Adrenal gland (tissue), 9 donors: ENCODE measurements at regions not wholly inside any gene's neighbourhood (a gene's known extent, or its start where the extent isn't known, plus 50 kb on each side); places are given as distances from the start of the nearest gene placed in this dataset.
"Not testable (repeated sequence)": the region's sequence is repeated elsewhere in the genome, so short reads cannot be mapped to it uniquely, and the experiment has no call there.

ENCODE experiments used
- DNase-seq, 7 donors: peaks; one replicate each; pipeline ENCODE4 v3.0.0-alpha.2; 2019 to 2020
- H3K27ac ChIP-seq, 5 donors: fragments of 200-600 bp; sonication (generic) in 4 of 5; 1 replicate in 3 of 5; 2 replicates in 2 of 5; pipeline versions ENCODE4 v1.5.1 to v1.8.0; 2016 to 2020; ENCODE audit warnings: mild to moderate bottlenecking in 1 of 5
- H3K27me3 ChIP-seq: fragments of 200-600 bp; 2 replicates; pipeline ENCODE4 v1.8.0; 2021
- H3K36me3 ChIP-seq, 2 donors: fragments of 200-600 bp; replicated peaks in 1 of 2; 1 replicate in 1 of 2; 2 replicates in 1 of 2; pipeline versions ENCODE4 v1.5.1 to v1.8.0; 2018 to 2022
- H3K4me1 ChIP-seq, 2 donors: fragments of 200-600 bp; replicated peaks in 1 of 2; 1 replicate in 1 of 2; 2 replicates in 1 of 2; pipeline versions ENCODE4 v1.5.1 to v1.8.0; 2018 to 2021
- H3K4me3 ChIP-seq, 4 donors: fragments of 200-600 bp; sonication (generic) in 3 of 4; one replicate each; pipeline ENCODE4 v1.5.1; 2016 to 2018
- H3K9me3 ChIP-seq, 3 donors: fragments of 200-600 bp; sonication (generic) in 1 of 3; replicated peaks in 1 of 3; 1 replicate in 2 of 3; 2 replicates in 1 of 3; pipeline versions ENCODE4 v1.5.1 to v1.8.0; 2016 to 2021
- POLR2A ChIP-seq, 2 donors: fragments of 450-650 bp; IDR thresholded peaks; one replicate each; pipeline ENCODE4 v1.6.1; 2017; ENCODE audit warnings: antibody characterized with exemption in 2 of 2, mild to moderate bottlenecking in 2 of 2, moderate library complexity in 1 of 2
- WGBS, 4 donors: extraction: QIAGEN DNeasy Blood & Tissue Kit in 2 of 4; methylation state at CpG; one replicate each; pipeline versions ENCODE4 v1.1.5 to v1.1.7; 2013 to 2017; 5-methylcytosine and 5-hydroxymethylcytosine counted together
- intact Hi-C, 2 donors: fragments of 100-400 bp; cut with DNase I; formaldehyde crosslinking; loops; one replicate each; pipeline versions ENCODE4 v1.14.1 to v1.15.0; 2022 to 2023
- TF ChIP-seq, protein P1 (sequence below), 6 experiments: fragments of 450-650 bp in 4 of 6; fragments of 200-600 bp in 2 of 6; sonication (generic) in 1 of 6; IDR thresholded peaks; 1 replicate in 5 of 6; 2 replicates in 1 of 6; pipeline versions ENCODE4 v1.5.1 to v1.8.0; 2016 to 2021; ENCODE audit warnings: antibody characterized with exemption in 6 of 6, mild to moderate bottlenecking in 2 of 6, moderate library complexity in 1 of 6
- donor health status: healthy with polysubstance abuse.
- donor health status: Bipolar disorder and iron deficiency.
- donor health status: DM: yes; HTN: yes; CAD: no.
- donor health status: DM: no; HTN: no; CAD: no.
- donor health status: DM: no; HTN: no; CAD: no.

DNA sequence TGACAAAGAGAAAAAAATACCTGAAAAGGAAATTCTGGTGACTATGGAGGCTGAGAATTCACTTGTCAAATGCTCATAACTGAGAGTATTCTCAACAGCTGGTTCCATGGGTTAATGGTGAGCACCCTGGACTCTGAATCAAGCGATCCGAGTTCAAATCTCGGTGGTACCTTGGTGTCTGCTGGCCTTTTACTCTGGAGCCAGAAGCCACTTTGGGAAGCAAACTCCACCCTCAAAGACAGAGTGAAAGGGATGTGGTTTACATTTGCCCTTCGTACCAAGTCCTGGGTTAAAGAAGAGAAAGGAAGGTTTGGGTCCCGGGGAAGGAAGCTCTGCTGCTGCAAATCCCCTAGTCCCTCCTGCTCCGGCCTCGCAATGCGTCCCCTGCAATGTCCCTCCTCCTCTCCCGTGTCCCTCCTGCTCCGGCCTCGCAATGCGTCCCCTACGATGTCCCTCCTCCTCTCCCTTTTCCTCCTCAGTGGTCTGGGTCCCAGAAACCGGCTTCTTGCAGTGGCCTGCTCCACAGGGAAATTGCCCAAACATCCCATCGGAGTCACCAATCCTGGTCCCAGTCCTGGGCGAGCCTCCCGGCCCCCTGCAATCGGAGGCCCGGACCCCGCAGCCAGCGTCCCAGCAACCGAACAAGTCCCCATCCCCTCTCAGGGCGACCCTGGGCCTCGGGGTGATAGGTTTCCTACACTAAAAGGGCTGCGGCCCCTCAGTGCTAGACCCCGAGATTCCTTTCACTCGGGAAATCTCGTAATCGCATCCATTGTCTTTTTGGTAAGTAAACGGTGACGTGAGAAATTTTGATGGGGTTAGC lies 129.4 kb downstream of the PPIAL4G start:
- no peaks in the 10 kb centered on the region for H3K4me1 ChIP-seq
- H3K36me3 ChIP-seq, result no peaks in the 10 kb centered on the region
- H3K27me3 ChIP-seq, result peaks cover 66% of the 10 kb centered on the region
- intact Hi-C loops, result no loop called here
- H3K4me3 ChIP-seq, result no peak overlapping the region
- DNase-seq, result no peak
- no peaks in the 10 kb centered on the region for H3K9me3 ChIP-seq
- WGBS, 4 donors, result 29 to 33% (median 30%) methylated on average over 27 to 31 of the region's 31 CpGs
- no peak for TF ChIP-seq POLR2A (IDR thresholded peaks at IDR 0.05)
- TF ChIP-seq, protein P1, sequence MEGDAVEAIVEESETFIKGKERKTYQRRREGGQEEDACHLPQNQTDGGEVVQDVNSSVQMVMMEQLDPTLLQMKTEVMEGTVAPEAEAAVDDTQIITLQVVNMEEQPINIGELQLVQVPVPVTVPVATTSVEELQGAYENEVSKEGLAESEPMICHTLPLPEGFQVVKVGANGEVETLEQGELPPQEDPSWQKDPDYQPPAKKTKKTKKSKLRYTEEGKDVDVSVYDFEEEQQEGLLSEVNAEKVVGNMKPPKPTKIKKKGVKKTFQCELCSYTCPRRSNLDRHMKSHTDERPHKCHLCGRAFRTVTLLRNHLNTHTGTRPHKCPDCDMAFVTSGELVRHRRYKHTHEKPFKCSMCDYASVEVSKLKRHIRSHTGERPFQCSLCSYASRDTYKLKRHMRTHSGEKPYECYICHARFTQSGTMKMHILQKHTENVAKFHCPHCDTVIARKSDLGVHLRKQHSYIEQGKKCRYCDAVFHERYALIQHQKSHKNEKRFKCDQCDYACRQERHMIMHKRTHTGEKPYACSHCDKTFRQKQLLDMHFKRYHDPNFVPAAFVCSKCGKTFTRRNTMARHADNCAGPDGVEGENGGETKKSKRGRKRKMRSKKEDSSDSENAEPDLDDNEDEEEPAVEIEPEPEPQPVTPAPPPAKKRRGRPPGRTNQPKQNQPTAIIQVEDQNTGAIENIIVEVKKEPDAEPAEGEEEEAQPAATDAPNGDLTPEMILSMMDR (IDR thresholded peaks at IDR 0.05), result no peak
- no peak overlapping the region for H3K27ac ChIP-seq

DNA sequence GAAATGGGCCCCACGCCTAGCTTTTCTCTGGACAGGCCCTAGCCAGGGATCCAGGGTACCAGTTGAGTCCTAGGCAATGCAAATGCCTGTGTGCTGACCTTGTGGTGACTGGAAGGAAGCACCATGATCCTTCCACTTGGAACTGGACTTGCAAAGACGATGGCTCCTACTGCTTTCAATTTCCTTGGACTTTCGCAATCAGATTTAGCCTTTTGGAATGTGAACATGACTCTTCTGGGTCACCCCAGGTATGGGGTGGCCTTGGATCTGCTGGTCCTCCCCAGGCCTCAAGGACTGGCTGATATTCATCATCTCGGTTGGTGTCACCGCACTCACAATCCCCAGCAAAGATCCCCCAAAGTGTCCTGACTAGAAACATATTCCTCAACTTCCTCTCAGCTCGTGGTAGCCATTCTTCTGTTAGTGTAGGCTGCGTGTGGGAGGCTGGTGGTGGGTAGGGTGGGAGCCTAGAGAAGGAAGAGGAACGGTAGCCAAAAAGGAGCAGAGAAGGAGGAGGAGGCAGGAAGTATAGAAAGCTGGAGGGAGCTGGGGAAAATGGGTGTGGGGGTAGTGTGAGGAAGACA lies 130.5 kb downstream of the PPIAL4G start:
- H3K27me3 ChIP-seq, result peaks cover 66% of the 10 kb centered on the region
- DNase-seq, result no peak
- no peaks in the 10 kb centered on the region for H3K9me3 ChIP-seq
- H3K27ac ChIP-seq, result no peak overlapping the region
- TF ChIP-seq, protein P1 (IDR thresholded peaks at IDR 0.05), result no peak
- no peak for TF ChIP-seq POLR2A (IDR thresholded peaks at IDR 0.05)
- 60 to 68% (median 65%) methylated on average over 7 to 8 of the region's 8 CpGs for WGBS, 4 donors
- no peaks in the 10 kb centered on the region for H3K36me3 ChIP-seq
- H3K4me3 ChIP-seq, result no peak overlapping the region
- no peaks in the 10 kb centered on the region for H3K4me1 ChIP-seq
- intact Hi-C loops, result no loop called here

GRCh38 chr1:148347781-148348180 lies 135.3 kb downstream of the PPIAL4G start:
- H3K4me1 ChIP-seq, result no peaks in the 10 kb centered on the region
- no peaks in the 10 kb centered on the region for H3K9me3 ChIP-seq
- no peaks in the 10 kb centered on the region for H3K36me3 ChIP-seq
- no peak overlapping the region for H3K27ac ChIP-seq
- intact Hi-C loops, result no loop called here
- peaks cover 36% of the 10 kb centered on the region for H3K27me3 ChIP-seq
- H3K4me3 ChIP-seq, result no peak overlapping the region
- no peak for DNase-seq
- TF ChIP-seq, protein P1 (IDR thresholded peaks at IDR 0.05), result no peak
- TF ChIP-seq POLR2A (IDR thresholded peaks at IDR 0.05), result no peak

- H3K27ac ChIP-seq, H3K4me1 ChIP-seq, H3K4me3 ChIP-seq, intact Hi-C loops, H3K36me3 ChIP-seq, H3K9me3 ChIP-seq: not testable (repeated sequence)
- peak in 1 of 7 donors; percentile 7 for DNase-seq
- 3 to 6% (median 5%) methylated on average over 3 of the region's 3 CpGs for WGBS, 4 donors
- peaks cover 18% of the 10 kb centered on the region for H3K27me3 ChIP-seq
- TF ChIP-seq, protein P1 (IDR thresholded peaks at IDR 0.05), result peak in 5 of 6 experiments; percentile 27 to 46 (median 30)
These were observed 137.4 kb downstream of the PPIAL4G start for GRCh38 chr1:148345659-148346151.

GRCh38 chr1:148344651-148345050 lies 138.5 kb downstream of the PPIAL4G start:
- H3K4me3 ChIP-seq, H3K4me1 ChIP-seq, H3K36me3 ChIP-seq, intact Hi-C loops, DNase-seq, H3K27ac ChIP-seq, H3K9me3 ChIP-seq, H3K27me3 ChIP-seq: not testable (repeated sequence)
- WGBS, 4 donors, result 58 to 72% (median 66%) methylated on average over 2 of the region's 2 CpGs

DNA sequence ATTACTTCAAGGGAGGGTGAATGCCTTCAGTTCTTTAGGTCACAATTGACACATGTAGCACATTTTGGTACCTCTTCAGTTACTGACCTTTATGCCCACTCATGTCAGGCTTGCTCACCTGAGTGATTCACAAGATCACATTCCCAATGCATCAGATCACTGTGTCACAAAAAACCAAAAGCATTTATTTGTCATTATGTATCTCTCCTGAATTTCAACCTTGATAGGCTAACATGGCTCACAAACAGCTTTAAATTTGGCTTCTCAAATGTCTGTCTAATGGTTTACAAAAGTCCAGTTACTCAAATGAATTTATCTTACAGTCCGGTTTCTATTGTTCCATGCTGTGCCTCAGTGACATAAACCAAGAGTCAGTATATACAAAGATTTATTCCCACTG lies 141.4 kb downstream of the PPIAL4G start:
- H3K9me3 ChIP-seq, H3K27ac ChIP-seq, H3K4me1 ChIP-seq, DNase-seq, H3K4me3 ChIP-seq, H3K36me3 ChIP-seq, intact Hi-C loops, H3K27me3 ChIP-seq: not testable (repeated sequence)
- 77 to 95% (median 90%) methylated on average over 1 of the region's 1 CpG for WGBS, 4 donors
